GM20000 (cell line): ENCODE measurements at regions not wholly inside any gene's neighbourhood (a gene's known extent, or its start where the extent isn't known, plus 50 kb on each side); places are given as distances from the start of the nearest gene placed in this dataset.

Experiments
- DNase-seq: peaks from one replicate; pipeline ENCODE4 v3.0.0; 2012; ENCODE audit warnings: low spot score
- CTCF ChIP-seq: IDR thresholded peaks from 2 replicates; pipeline ENCODE4 v1.5.1; 2012; ENCODE audit warnings: mild to moderate bottlenecking, control low read depth; ENCODE audit errors: extremely low read depth, missing control alignments

- no peak for DNase-seq
- TF ChIP-seq CTCF, result no peak
These were observed 246.9 kb downstream of the CYLC2 start for GRCh38 chr9:103242025-103242424.

DNA sequence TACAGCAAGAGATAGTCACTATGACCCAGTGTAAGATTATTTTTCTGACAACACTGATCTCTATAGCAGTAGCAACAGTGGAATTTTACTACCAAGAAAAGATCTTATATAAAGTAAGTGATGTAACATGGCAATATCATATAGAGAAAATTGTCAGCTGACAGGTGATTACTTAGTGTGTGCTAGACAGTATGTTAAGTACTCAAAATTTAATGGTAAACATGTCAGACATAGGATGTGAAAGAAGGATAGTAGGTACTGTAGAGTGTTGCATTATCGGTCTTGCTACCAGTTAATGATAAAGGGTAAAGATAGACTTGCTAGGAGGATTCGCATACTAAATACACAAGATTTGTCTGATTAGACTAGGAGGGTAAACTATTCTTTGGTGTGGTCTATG, 247.4 kb downstream of the CYLC2 start:
- no peak for DNase-seq
- no peak for TF ChIP-seq CTCF

- no peak for TF ChIP-seq CTCF
These were observed 248.4 kb downstream of the CYLC2 start for GRCh38 chr9:103243553-103243952.

GRCh38 chr9:103245369-103245768, 250.2 kb downstream of the CYLC2 start:
- TF ChIP-seq CTCF, result no peak
- no peak for DNase-seq

More at GRCh38 chr9:103243553-103243952, 248.4 kb downstream of the CYLC2 start:
- no peak for DNase-seq

GRCh38 chr9:103261951-103262350, 266.8 kb downstream of the CYLC2 start:
- no peak for TF ChIP-seq CTCF

GRCh38 chr9:103266064-103266463, 270.9 kb downstream of the CYLC2 start:
- no peak for DNase-seq
- no peak for TF ChIP-seq CTCF

More at GRCh38 chr9:103261951-103262350, 266.8 kb downstream of the CYLC2 start:
- no peak for DNase-seq

- no peak for TF ChIP-seq CTCF
- no peak for DNase-seq
These were observed 282.1 kb downstream of the CYLC2 start for GRCh38 chr9:103277240-103277639.
